HG02840 (cell line): ENCODE measurements at regions not wholly inside any gene's neighbourhood (a gene's known extent, or its start where the extent isn't known, plus 50 kb on each side); places are given as distances from the start of the nearest gene placed in this dataset.
"Not testable (repeated sequence)": the region's sequence is repeated elsewhere in the genome, so short reads cannot be mapped to it uniquely, and the experiment has no call there.

ENCODE experiments used
- ATAC-seq: cut with Tn5 transposase; IDR thresholded peaks from one replicate; pipeline ENCODE4 v1.9.1; 2021; ENCODE audit warnings: mild to moderate bottlenecking, moderate library complexity, moderate number of reproducible peaks; ENCODE audit not compliant: unreplicated experiment, low FRiP score

DNA sequence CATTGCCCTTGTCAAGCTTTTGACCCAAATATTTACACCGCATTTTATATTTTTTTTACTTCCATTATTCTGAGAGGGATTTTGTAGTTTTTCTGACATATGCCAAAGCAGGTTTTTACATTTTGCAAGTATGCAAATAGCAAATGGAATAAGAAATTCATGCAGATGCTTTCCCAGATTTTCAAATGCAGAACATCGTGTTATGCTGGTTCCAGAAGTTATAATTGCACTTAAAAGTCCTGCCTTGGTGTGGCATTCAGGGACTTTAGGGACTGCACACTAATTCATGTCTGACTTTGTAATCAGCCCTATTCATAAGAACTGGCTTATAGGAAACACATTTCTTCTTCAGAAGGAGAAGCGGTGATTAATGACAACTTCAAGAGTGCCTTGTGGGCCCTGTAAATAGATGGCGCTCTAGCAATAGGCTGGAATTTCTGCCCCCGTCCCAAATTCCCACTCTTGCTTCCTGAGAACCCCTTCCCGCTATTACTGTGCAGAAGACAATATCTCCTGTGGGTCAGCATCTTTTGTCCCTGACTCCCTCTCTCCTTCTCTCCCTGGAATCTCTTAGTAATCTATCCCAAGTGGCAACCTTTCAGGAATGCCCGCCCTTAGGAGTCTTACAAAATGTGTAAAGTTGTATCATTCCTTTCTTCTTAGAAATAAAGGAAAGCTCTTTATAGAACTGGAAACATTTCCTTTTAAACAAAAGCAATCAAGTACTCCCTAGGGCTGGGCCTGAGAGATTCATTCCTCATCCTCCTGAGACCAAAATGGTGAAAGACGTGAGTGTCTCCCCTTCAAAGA, 264.0 kb downstream of the INHBA start:
- no peak for ATAC-seq

DNA sequence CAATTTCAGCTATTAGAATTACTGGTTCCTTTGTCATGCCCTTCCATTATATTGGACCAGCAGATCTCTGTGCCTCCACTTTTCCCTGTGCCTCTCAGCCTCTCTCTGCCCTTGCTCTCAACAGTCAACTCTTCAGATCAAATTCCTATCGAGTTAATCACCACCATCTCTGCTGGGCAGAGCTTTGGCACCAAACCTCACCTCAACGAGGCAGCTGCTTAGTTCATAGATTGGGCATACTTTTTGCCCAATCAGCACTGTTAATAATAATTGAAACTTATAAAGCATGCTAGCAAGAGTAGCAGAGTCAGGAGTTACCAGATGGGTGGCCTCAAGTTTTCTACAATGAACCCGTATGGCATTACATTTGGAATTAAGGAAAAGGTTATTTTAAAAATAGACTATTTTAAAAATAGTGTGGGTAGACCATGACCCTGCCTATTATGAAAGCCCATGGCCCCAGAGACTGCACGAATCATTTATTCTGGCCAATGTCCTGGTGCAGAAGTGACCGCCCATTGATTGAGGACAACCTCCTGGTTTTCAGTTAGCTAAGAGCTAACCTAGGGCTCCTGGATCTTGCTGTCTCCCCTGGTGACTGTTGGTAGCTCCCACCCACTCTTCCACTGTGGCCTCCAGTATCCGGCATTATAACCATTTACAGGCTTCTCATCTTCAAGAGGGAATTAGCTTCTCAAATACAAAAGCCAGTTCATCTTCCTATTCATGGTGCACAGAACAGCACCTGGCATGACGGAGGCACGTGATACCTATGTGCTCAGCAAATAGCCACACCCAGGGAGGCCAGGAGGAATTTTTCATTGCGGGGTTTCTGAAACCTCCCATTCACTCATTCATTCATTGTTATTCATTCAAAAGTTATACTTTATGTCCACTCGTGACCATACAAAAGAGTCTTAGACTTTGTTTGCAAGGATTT, 265.4 kb downstream of the INHBA start:
- no peak for ATAC-seq

DNA sequence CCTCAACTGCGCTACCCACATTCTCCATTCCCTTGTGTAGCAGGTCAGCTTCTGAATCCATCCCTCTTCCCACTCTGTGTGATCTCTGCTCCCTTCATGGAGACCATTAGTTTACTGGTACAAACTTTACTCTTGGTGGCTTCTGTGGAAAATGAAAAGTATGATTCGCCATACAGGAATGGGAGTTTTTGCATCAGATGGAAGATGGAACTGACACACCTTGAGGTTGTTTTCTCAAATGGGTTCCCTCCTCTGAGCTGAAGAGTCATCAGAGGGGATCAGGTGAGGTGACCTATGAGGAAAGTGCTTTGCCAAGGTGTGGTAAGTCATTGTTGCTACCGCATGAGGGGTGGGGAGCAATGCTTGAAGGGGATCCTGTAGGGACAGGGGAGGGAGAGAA, 266.8 kb downstream of the INHBA start:
- ATAC-seq, result no peak

DNA sequence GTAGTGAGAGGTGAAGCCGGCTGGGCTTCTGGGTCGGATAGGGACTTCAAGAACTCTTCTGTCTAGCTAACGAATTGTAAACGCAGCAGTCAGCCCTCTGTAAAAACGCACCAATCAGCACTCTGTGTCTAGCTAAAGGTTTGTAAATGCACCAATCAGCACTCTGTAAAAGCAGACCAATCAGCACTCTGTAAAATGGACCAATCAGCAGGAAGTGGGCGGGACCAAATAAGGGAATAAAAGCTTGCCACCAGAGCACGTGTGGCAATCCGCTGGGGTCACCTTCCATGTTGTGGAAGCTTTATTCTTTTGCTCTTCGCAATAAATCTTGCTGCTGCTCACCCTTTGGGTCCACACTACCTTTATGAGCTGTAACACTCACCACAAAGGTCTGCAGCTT, 267.9 kb downstream of the INHBA start:
- not testable (repeated sequence) for ATAC-seq

DNA sequence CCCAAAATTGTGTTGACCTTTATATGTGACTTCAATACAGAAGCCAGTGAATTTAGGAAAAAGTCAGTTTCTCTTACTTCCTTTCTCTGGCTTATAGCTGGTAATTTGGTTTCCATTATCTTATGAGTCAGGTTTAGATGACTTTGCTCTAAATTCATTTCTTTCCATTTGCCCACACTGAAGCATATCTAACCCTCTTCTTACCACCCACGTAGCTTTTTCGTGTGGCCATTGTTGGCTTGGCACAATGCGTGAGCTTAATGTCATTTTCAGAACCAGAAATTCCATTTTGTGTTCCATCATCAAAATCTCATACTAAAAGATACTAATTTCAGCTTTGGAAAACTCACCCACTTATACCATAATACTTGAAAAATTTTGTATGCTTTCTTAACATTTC, 271.2 kb downstream of the INHBA start:
- ATAC-seq, result no peak

DNA sequence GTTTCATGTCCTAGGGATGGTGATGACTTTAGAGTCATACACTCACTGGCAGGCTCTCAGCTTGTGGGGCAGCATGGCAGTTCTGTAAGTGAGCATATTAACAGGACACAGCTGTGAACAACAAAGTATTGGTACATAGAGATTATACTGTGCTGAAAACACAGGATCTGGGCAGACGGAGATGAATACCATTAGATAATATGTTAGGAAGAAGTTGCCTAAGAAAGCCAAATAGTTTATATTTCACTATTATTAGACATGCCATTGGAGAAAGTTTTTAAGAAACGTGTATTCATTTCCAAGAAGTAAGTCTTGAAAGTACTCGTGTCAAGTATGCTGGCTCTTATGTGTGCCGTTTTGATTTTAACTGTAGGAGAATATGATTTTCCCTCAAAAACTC, 274.5 kb downstream of the INHBA start:
- ATAC-seq, result no peak

DNA sequence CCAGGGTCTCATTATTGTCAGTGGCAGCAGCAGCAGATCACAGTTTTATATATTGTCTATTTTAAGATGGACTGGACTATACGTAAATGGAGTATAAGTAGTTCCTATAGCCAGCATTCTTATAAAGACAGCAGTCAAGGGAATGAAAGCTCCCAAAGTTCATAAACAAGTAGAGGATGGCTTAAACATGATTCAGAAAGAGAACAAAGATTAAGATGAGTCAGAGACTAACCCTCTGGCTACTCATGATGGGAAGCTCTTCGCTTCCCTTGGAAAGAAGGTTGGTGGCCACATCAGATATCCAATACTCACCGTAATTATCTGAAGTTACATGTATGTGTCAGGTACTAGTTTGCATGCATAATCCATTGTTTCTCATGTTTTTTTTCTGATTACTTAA, 277.0 kb downstream of the INHBA start:
- ATAC-seq, result no peak

DNA sequence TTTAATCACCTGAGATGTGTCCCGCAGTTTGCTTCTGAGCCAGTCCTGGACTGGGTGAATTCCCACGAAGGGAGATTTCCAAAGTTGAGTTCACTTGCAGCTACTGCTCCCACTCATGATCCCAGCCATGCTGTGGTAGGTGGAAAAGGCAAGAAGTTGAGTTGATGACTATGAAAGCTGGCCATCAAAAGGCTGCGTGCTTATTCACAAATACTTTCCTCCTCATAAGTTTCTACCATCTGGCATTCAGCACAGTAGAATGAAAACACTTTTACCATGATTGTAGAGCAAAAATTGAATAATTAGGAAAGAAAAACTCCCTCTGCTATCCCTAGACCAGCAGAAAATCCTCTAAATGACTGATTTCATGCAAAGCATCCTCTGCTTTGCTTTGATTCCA, 281.8 kb downstream of the INHBA start:
- ATAC-seq, result no peak

DNA sequence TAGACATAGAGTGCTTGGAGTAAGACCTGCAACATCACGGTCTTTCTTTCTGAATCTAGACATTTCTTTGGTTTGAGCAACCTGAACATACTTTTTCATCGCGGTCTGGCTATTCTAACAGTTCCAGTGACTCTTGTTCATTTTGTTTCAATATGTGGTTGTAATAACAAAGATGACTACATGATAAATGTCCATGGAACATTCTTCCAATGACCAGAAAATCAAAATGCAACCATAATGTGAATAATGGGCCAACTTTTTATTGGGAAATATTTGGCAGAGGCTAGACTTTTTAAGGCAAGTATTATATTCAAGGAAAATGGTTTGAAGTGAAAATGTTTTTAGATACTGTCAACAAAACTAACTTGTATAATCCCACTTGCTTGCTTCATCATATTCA, 282.5 kb downstream of the INHBA start:
- ATAC-seq, result no peak

DNA sequence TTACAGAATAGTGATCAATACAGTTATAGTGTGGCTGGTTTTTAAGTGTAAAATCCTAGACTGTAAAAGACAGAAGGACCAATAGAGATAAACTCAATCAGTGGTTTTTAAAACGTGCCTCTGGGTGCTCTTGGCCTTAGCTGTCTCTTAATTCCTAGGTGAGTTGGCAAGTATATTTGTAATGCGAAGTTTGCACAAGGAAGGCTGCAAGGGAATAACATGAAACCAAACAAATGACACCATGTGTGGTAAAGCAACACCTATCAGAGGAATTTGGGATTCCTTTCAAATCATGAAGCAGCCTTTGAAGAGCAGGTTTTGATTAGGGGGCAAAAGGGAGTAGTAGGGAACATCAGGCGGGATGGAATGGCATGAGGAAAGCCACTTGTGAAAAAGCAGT, 284.6 kb downstream of the INHBA start:
- ATAC-seq, result no peak

DNA sequence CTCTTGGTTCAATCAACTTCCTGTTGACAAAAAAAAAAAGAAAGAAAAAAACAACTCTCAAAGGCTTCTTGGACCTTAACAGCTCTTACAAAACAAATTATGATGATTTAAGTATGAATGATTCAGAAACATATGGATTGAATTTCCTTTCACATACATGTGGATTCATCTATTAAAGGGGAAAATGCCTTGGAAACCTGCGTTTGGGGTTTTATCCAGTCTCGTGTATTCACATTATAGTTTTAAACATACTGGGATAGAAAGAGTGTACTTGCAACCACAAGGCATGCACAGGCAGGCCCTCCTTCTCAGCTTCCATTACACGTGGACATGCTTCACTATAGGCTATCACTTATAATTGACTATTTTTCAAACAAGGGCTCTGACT, 286.7 kb downstream of the INHBA start:
- ATAC-seq, result no peak

DNA sequence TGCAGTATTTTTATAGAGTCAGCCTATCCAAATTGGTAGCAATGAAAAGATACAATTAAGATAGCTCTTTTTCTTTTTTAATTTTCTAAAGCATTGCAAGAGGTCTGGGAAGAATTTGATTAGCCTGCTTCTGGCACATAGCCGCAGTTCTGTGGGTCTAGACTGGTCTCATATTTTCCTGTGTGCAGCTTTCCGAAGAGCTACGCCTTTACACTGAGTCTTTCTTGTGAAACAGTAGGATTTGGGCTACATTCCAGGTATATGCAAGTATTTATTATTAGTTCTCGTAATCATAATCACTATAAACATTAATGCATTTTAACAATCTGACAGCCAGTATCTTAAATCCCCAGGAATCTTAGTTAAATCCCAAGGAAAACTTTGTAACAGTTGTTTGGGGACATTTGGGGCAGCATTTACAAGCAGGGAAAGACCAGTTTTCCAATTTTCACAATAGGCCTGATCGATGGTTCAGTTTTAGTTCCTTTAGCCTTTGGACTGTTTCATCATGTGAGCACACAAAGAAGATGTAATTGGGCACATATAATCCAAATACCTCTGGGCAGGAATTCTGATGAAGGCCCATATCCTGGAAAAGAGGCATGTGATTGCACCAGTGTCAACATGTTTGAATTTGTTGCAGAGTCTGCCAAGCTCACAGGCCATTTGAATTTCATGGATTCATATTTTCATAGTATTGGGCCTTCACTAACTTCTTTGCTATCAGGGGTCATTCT, 287.3 kb downstream of the INHBA start:
- ATAC-seq, result no peak

DNA sequence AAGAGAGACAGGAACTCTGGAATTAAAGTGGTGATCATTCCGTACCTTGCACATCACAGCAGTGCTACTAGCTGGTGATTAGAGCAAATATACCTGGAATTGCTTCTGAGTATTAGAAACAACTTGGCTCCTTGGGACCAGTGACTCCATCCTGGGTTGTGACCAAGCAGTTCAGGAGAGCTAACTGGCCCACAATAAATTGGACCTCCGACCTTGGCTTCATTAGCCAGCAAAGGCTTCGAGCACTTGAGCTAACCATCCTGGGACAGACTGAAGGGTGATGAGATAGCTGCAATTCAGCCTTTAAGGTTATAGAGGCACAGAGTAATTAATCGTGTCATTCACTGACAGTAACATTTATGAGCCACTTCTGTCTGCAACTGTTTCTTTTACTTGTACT, 287.8 kb downstream of the INHBA start:
- no peak for ATAC-seq

DNA sequence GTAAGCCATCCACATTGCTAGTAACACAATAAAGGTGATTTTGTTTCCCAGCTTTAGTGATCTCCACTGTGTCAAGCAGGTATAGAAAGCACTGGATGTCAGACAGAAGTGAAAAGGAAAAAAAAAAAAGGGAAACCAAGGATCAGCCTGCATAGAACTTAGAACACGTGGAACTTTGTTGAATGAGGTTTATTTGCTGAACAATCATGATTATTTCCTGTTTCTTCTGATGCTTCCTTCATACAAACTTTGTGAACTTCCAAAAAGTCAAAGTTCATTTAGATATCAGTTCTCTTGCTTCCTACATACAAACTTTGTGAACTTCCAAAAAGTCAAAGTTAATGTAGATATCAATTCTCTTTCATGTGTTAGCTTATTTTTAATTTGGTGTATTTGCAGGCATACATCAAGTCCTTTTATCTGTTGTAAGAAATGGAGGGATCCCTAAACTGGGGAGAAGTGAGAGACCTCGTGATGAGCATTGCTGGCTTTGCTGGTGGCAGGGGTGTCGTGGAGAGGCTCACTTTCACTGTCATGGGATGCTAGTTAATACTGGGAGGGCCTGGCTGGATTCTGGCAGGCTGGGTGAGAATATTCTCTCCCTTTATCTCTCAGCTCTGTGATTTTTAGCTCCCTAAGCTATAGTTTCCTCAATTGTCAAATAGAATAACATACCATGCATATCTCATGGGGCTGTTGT, 298.4 kb downstream of the INHBA start:
- no peak for ATAC-seq

DNA sequence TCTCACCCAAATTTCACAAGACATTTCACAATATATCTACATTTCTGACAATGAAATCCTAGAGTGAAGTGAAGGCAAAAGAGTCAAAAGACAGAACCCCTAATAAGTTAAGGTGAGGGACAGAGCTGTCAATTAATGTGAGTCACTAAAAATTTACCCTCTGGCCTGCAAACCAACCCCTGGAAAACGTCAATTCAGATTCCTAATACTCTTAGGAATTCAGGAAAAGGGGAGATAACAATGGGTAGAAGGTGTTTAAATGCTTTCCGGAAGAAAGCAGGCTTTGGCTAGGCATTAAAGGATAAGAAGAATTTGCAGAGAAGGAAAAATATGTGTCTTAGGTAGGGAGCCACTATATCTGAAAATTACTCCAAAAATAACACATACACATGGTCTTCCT, 299.6 kb downstream of the INHBA start:
- no peak for ATAC-seq

DNA sequence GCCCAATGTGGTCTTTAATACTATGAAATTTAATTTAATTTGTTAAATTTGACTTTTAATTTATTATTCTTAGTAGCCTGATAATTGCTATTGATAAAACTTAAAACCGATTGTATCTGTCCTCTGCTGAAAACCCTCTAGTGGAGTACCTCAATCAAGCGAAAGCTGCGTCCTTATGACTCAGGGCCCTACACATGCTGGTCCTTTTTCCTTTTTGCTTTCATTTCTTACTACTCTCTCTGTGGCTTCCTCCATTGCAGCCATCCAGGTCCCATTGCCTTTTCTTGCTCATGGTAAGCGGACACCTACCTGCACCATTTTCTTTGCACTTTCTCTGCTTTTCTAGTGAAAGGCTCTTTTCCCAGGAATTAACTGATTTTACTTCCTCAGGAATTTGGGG, 301.1 kb downstream of the INHBA start:
- ATAC-seq, result no peak

DNA sequence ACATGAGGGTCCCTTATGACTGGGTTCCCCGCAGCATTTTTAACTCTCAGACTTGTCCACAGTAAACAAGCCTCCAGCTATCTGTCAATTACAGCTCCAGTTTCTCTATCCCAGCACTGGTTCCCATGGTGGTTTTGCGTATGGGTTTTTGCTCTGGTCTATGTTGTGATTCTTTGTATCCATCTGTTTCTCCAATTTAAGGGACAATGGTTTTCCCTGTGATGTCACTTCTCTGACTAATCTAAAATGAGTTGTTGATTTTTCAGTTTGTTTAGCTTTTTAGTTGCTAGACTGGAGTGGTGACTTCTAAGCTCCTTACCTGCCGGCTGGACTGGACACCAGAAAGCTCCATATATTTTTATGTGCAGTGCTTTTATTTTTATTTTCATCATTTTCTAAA, 303.7 kb downstream of the INHBA start:
- ATAC-seq, result no peak

DNA sequence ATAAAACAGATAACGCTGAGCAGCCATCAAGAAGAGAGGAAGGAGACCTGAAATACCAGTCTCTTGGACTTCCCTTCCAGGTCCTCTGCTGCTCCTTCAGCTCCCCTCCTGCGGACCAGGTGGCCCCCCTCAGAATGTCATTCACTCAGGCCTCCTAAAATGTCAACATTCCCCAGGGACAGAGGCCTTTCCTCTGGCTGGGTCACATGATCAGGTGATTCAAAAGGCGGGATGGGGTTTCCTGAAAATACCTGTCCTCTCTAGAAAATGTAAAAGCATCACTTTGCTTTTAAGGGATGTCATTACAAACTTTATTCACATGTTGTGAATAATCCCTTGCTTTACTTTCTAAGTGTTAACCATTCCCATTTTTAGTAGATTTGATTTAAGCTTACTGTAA, 311.1 kb downstream of the INHBA start:
- ATAC-seq, result no peak

DNA sequence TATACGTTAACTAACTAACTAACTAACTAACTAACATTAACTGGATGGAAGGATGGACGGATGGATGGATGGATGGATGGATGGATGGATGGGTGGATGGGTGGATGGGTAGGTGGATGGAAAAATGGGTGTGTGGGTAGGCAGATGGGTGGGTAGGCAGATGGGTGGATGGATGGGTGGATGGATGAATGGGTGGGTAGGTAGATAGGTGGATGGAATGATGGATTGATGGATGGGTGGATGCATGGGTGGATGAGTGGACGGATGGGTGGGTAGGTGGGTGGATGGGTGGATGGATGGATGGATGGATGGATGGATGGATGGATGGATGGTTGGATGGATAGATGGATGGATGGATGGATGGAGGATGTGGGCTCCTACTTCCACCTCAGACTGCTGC, 314.0 kb downstream of the INHBA start:
- ATAC-seq, result not testable (repeated sequence)

DNA sequence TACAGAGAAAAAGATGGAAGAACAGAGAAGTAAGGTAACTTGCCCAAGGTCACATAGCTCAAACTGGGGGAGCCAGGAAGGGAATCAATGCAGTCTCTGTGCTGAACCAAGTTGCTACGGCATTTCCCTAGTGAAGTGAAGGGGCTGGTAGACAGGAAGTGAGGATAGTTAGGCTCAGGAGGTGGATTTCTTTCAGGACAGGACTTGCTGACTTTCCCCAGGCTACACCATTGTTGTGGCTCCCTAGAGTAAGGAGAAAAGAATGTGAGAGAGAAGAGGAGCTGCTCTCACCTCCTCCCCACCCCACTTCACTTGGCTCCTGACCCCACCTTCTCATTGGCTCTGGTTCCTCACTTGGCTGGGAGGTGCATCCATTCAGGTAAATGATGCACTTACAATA, 316.9 kb downstream of the INHBA start:
- ATAC-seq, result no peak
